GM23338 (cell line): ENCODE measurements at regions not wholly inside any gene's neighbourhood (a gene's known extent, or its start where the extent isn't known, plus 50 kb on each side); places are given as distances from the start of the nearest gene placed in this dataset.

Experiments
- ATAC-seq: fragments of 200-7000 bp; cut with Tn5 transposase; 3 replicates; pipeline ENCODE4 v1.9.1; 2020
- DNase-seq: peaks from one replicate; pipeline ENCODE4 v3.0.0-alpha.2; 2015; ENCODE audit warnings: low spot score
- H2AFZ ChIP-seq: fragments of 200-600 bp; sonication (generic); 2 replicates; pipeline ENCODE4 v1.8.0; 2016; ENCODE audit warnings: antibody characterized with exemption, mild to moderate bottlenecking, moderate library complexity
- H3F3A ChIP-seq: fragments of 200-600 bp; sonication (generic); replicated peaks from 2 replicates; pipeline ENCODE4 v1.8.0; 2017; ENCODE audit warnings: antibody characterized with exemption, mixed run types, low read depth
- H3K27ac ChIP-seq: fragments of 200-600 bp; sonication (generic); 2 replicates; pipeline ENCODE4 v1.6.1; 2016; ENCODE audit warnings: low read depth
- H3K27me3 ChIP-seq: fragments of 200-600 bp; sonication (generic); 2 replicates; pipeline ENCODE4 v1.8.0; 2016; ENCODE audit warnings: mild to moderate bottlenecking, mixed run types, moderate library complexity; ENCODE audit not compliant: insufficient read depth
- H3K36me3 ChIP-seq: fragments of 200-600 bp; sonication (generic); 2 replicates; pipeline ENCODE4 v1.8.0; 2016; ENCODE audit warnings: mild to moderate bottlenecking; ENCODE audit not compliant: insufficient read depth
- H3K4me1 ChIP-seq: fragments of 200-600 bp; sonication (generic); 2 replicates; pipeline ENCODE4 v1.8.0; 2016; ENCODE audit warnings: mild to moderate bottlenecking, moderate library complexity; ENCODE audit not compliant: insufficient read depth
- H3K4me2 ChIP-seq: fragments of 200-600 bp; sonication (generic); 2 replicates; pipeline ENCODE4 v1.7.1; 2017; ENCODE audit warnings: mixed run types
- H3K4me3 ChIP-seq: fragments of 200-600 bp; sonication (generic); 2 replicates; pipeline ENCODE4 v1.6.1; 2016; ENCODE audit warnings: mixed run types
- H3K79me2 ChIP-seq: fragments of 200-600 bp; sonication (generic); replicated peaks from 2 replicates; pipeline ENCODE4 v1.8.0; 2017; ENCODE audit warnings: mild to moderate bottlenecking; ENCODE audit not compliant: insufficient read depth
- H3K9me2 ChIP-seq: fragments of 200-600 bp; sonication (generic); 2 replicates; pipeline ENCODE4 v1.8.0; 2017; ENCODE audit not compliant: insufficient read depth
- H4K20me1 ChIP-seq: fragments of 200-600 bp; sonication (generic); replicated peaks from 2 replicates; pipeline ENCODE4 v1.8.0; 2017; ENCODE audit warnings: mild to moderate bottlenecking; ENCODE audit not compliant: insufficient read depth
- H3K27ac Mint-ChIP-seq: 2 replicates; pipeline ENCODE4 v1.8.0; 2020; ENCODE audit warnings: inconsistent platforms, mild to moderate bottlenecking, moderate library complexity, mixed read lengths
- H3K27me3 Mint-ChIP-seq: 3 replicates; pipeline ENCODE4 v1.8.0; 2022; ENCODE audit warnings: low read depth, mild to moderate bottlenecking, moderate library complexity, mixed read lengths, inconsistent platforms; ENCODE audit not compliant: insufficient read depth, poor library complexity
- H3K36me3 Mint-ChIP-seq: 3 replicates; pipeline ENCODE4 v1.8.0; 2021; ENCODE audit warnings: low read depth, mild to moderate bottlenecking, inconsistent platforms, moderate library complexity, mixed read lengths
- H3K4me1 Mint-ChIP-seq: 3 replicates; pipeline ENCODE4 v1.8.0; 2020; ENCODE audit warnings: mild to moderate bottlenecking, inconsistent platforms, mixed read lengths
- H3K4me3 Mint-ChIP-seq: 3 replicates; pipeline ENCODE4 v1.8.0; 2021; ENCODE audit warnings: moderate library complexity, mild to moderate bottlenecking, inconsistent platforms, mixed read lengths
- H3K9me3 Mint-ChIP-seq: 3 replicates; pipeline ENCODE4 v1.8.0; 2020; ENCODE audit warnings: moderate library complexity, mild to moderate bottlenecking, inconsistent platforms, mixed read lengths
- CREB1 ChIP-seq: fragments of 250-450 bp; sonication (Bioruptor Pico); IDR thresholded peaks from 2 replicates; pipeline ENCODE4 v1.5.0; 2020; ENCODE audit warnings: low read depth, mild to moderate bottlenecking, moderate library complexity
- EZH2 ChIP-seq: fragments of 200-600 bp; sonication (generic); IDR thresholded peaks from one replicate; pipeline ENCODE4 v1.8.0; 2017; ENCODE audit warnings: antibody characterized with exemption, mild to moderate bottlenecking, low read depth; ENCODE audit not compliant: unreplicated experiment
- EZH2phosphoT487 ChIP-seq: fragments of 200-600 bp; sonication (generic); IDR thresholded peaks from one replicate; pipeline ENCODE4 v1.8.1; 2018; ENCODE audit warnings: antibody characterized with exemption; ENCODE audit not compliant: unreplicated experiment
- POLR2AphosphoS5 ChIP-seq: IDR thresholded peaks from 2 replicates; pipeline ENCODE4 v1.6.1; 2016; ENCODE audit warnings: antibody characterized with exemption, low read depth
- ZNF114 ChIP-seq: fragments of 250-450 bp; sonication (Bioruptor Pico); IDR thresholded peaks from 2 replicates; pipeline ENCODE4 v1.5.0; 2020; ENCODE audit warnings: mild to moderate bottlenecking, moderate library complexity
- TF ChIP-seq, protein P1 (sequence below): IDR thresholded peaks from one replicate; pipeline ENCODE4 v1.6.1; 2018; ENCODE audit warnings: antibody characterized with exemption; ENCODE audit not compliant: unreplicated experiment
- TF ChIP-seq, protein P2 (sequence below): fragments of 250-450 bp; sonication (Bioruptor Pico); IDR thresholded peaks from 2 replicates; pipeline ENCODE4 v1.5.0; 2020; ENCODE audit warnings: mild to moderate bottlenecking, moderate library complexity

DNA sequence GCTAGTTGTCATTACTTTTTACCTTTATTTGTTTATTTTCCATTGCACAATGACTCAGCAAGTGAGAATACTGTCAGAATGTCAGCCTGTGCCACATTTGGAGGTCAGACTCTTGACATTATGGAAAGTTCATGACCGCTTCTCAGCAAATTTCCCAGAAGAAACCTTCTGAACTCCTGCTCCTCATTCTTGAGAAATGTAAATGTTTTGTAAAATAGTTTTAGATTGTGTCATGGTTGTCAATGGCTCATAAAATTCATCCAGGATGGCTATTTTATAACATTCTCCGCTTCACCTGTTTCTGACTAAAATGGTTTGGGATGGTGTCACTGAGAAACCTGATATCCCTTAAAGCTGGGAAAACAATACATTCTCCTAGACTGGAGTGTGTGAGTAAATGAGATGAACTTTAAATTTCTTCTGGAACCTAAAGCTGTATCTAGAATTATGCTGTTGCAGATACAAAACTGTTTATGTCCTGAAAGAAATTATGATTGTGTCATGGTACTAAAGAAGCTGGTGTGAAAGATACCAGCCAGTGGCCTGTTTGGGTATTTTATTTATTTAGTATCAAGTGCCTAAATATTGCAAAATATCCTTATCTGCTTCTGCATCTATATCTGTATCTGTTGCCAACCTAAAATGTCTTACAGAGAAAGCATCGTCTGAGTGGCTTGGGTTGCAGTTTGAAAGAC lies 671.7 kb downstream of the GATA3 start:
- Mint-ChIP-seq H3K27me3 (no peaks in the 10 kb centered on the region), H3K36me3 (no peaks in the 10 kb centered on the region; the same call in 2 of the 3 replicates), H3K4me1 (no peaks in the 10 kb centered on the region; the same call in 2 of the 3 replicates), H3K9me3 (peaks cover 6% of the 10 kb centered on the region; the same call in 2 of the 3 replicates), H3K27ac (no peak overlapping the region), H3K4me3 (no peak overlapping the region)
- TF ChIP-seq EZH2 (no peak), EZH2phosphoT487 (no peak), CREB1 (CRISPR knock-in tag) (no peak), POLR2AphosphoS5 (no peak)
- TF ChIP-seq, protein P1, sequence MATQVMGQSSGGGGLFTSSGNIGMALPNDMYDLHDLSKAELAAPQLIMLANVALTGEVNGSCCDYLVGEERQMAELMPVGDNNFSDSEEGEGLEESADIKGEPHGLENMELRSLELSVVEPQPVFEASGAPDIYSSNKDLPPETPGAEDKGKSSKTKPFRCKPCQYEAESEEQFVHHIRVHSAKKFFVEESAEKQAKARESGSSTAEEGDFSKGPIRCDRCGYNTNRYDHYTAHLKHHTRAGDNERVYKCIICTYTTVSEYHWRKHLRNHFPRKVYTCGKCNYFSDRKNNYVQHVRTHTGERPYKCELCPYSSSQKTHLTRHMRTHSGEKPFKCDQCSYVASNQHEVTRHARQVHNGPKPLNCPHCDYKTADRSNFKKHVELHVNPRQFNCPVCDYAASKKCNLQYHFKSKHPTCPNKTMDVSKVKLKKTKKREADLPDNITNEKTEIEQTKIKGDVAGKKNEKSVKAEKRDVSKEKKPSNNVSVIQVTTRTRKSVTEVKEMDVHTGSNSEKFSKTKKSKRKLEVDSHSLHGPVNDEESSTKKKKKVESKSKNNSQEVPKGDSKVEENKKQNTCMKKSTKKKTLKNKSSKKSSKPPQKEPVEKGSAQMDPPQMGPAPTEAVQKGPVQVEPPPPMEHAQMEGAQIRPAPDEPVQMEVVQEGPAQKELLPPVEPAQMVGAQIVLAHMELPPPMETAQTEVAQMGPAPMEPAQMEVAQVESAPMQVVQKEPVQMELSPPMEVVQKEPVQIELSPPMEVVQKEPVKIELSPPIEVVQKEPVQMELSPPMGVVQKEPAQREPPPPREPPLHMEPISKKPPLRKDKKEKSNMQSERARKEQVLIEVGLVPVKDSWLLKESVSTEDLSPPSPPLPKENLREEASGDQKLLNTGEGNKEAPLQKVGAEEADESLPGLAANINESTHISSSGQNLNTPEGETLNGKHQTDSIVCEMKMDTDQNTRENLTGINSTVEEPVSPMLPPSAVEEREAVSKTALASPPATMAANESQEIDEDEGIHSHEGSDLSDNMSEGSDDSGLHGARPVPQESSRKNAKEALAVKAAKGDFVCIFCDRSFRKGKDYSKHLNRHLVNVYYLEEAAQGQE = no peak
- Histone ChIP-seq H3K27ac (no peak overlapping the region), H4K20me1 (no peaks in the 10 kb centered on the region), H3K9me2 (no peaks in the 10 kb centered on the region), H3K4me1 (no peaks in the 10 kb centered on the region), H3F3A (no peaks in the 10 kb centered on the region), H3K36me3 (no peaks in the 10 kb centered on the region), H2AFZ (no peak overlapping the region), H3K27me3 (no peaks in the 10 kb centered on the region), H3K4me2 (no peak overlapping the region), H3K79me2 (no peaks in the 10 kb centered on the region), H3K4me3 (no peak overlapping the region)
- no peak for ATAC-seq
- no peak for DNase-seq

DNA sequence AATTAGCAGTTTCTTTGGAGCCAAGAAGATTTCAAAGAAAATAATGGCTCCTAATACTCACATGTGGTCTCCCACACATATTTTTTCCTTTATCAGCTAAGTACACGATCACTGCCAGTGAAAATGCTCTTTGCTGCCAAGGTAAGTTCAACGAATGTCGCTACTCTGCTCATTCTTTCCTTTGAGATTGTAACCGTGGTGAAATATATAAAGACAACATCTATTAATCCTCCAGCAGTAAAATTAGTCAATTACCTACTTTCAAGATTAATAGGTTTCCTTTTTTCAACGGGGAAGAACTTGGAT lies 672.2 kb downstream of the GATA3 start:
- Histone ChIP-seq H3K27ac (no peak overlapping the region), H4K20me1 (no peaks in the 10 kb centered on the region), H2AFZ (no peak overlapping the region), H3K79me2 (no peaks in the 10 kb centered on the region), H3K9me2 (no peaks in the 10 kb centered on the region), H3K4me2 (no peak overlapping the region), H3F3A (no peaks in the 10 kb centered on the region), H3K4me3 (no peak overlapping the region), H3K4me1 (no peaks in the 10 kb centered on the region), H3K27me3 (no peaks in the 10 kb centered on the region), H3K36me3 (no peaks in the 10 kb centered on the region)
- Mint-ChIP-seq H3K27ac (no peak overlapping the region), H3K27me3 (no peaks in the 10 kb centered on the region), H3K9me3 (peaks cover 6% of the 10 kb centered on the region; the same call in 2 of the 3 replicates), H3K36me3 (no peaks in the 10 kb centered on the region; the same call in 2 of the 3 replicates), H3K4me3 (no peak overlapping the region), H3K4me1 (no peaks in the 10 kb centered on the region; the same call in 2 of the 3 replicates)
- no peak for DNase-seq
- ATAC-seq = no peak
- TF ChIP-seq, protein P2, sequence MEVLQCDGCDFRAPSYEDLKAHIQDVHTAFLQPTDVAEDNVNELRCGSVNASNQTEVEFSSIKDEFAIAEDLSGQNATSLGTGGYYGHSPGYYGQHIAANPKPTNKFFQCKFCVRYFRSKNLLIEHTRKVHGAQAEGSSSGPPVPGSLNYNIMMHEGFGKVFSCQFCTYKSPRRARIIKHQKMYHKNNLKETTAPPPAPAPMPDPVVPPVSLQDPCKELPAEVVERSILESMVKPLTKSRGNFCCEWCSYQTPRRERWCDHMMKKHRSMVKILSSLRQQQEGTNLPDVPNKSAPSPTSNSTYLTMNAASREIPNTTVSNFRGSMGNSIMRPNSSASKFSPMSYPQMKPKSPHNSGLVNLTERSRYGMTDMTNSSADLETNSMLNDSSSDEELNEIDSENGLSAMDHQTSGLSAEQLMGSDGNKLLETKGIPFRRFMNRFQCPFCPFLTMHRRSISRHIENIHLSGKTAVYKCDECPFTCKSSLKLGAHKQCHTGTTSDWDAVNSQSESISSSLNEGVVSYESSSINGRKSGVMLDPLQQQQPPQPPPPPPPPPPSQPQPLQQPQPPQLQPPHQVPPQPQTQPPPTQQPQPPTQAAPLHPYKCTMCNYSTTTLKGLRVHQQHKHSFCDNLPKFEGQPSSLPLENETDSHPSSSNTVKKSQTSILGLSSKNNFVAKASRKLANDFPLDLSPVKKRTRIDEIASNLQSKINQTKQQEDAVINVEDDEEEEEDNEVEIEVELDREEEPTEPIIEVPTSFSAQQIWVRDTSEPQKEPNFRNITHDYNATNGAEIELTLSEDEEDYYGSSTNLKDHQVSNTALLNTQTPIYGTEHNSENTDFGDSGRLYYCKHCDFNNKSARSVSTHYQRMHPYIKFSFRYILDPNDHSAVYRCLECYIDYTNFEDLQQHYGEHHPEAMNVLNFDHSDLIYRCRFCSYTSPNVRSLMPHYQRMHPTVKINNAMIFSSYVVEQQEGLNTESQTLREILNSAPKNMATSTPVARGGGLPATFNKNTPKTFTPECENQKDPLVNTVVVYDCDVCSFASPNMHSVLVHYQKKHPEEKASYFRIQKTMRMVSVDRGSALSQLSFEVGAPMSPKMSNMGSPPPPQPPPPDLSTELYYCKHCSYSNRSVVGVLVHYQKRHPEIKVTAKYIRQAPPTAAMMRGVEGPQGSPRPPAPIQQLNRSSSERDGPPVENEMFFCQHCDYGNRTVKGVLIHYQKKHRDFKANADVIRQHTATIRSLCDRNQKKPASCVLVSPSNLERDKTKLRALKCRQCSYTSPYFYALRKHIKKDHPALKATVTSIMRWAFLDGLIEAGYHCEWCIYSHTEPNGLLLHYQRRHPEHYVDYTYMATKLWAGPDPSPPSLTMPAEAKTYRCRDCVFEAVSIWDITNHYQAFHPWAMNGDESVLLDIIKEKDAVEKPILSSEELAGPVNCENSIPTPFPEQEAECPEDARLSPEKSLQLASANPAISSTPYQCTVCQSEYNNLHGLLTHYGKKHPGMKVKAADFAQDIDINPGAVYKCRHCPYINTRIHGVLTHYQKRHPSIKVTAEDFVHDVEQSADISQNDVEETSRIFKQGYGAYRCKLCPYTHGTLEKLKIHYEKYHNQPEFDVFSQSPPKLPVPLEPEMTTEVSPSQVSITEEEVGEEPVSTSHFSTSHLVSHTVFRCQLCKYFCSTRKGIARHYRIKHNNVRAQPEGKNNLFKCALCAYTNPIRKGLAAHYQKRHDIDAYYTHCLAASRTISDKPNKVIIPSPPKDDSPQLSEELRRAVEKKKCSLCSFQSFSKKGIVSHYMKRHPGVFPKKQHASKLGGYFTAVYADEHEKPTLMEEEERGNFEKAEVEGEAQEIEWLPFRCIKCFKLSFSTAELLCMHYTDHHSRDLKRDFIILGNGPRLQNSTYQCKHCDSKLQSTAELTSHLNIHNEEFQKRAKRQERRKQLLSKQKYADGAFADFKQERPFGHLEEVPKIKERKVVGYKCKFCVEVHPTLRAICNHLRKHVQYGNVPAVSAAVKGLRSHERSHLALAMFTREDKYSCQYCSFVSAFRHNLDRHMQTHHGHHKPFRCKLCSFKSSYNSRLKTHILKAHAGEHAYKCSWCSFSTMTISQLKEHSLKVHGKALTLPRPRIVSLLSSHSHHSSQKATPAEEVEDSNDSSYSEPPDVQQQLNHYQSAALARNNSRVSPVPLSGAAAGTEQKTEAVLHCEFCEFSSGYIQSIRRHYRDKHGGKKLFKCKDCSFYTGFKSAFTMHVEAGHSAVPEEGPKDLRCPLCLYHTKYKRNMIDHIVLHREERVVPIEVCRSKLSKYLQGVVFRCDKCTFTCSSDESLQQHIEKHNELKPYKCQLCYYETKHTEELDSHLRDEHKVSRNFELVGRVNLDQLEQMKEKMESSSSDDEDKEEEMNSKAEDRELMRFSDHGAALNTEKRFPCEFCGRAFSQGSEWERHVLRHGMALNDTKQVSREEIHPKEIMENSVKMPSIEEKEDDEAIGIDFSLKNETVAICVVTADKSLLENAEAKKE = no peak
- TF ChIP-seq POLR2AphosphoS5 = no peak
- TF ChIP-seq EZH2phosphoT487 = no peak
- no peak for TF ChIP-seq ZNF114 (CRISPR knock-in tag)
- TF ChIP-seq, protein P1 = no peak
